HEK293T (cell line): ENCODE measurements at regions not wholly inside any gene's neighbourhood (a gene's known extent, or its start where the extent isn't known, plus 50 kb on each side); places are given as distances from the start of the nearest gene placed in this dataset.

Source experiments
- CTCF ChIA-PET: fragments of 350-600 bp; formaldehyde crosslinking; extraction: SDS; loops from one replicate; lab custom pipeline; 2021; ENCODE audit warnings: antibody characterized with exemption, inconsistent platforms; lab: Yijun Ruan, JAX
- POLR2A ChIA-PET: fragments of 350-600 bp; formaldehyde crosslinking; extraction: SDS; loops from one replicate; lab custom pipeline; 2020; ENCODE audit warnings: antibody characterized with exemption, inconsistent platforms; lab: Yijun Ruan, JAX
- DNase-seq: peaks from one replicate; pipeline ENCODE4 v3.0.0; 2012; ENCODE audit warnings: mixed read lengths; ENCODE audit errors: extremely low spot score
- ARNT ChIP-seq: fragments of 450-650 bp; IDR thresholded peaks from 2 replicates; pipeline ENCODE4 v1.6.1; 2017; ENCODE audit warnings: mild to moderate bottlenecking
- BHLHE40 ChIP-seq: fragments of 450-650 bp; IDR thresholded peaks from 2 replicates; pipeline ENCODE4 v1.6.1; 2016; ENCODE audit warnings: mild to moderate bottlenecking, moderate library complexity, borderline replicate concordance
- CTBP1 ChIP-seq: fragments of 450-650 bp; IDR thresholded peaks from 2 replicates; pipeline ENCODE4 v1.6.1; 2016; ENCODE audit warnings: borderline replicate concordance
- ELF4 ChIP-seq: fragments of 450-650 bp; IDR thresholded peaks from 2 replicates; pipeline ENCODE4 v1.6.1; 2017; ENCODE audit warnings: antibody characterized with exemption
- FOXA1 ChIP-seq: fragments of 450-650 bp; IDR thresholded peaks from 2 replicates; pipeline ENCODE4 v1.6.1; 2016; ENCODE audit warnings: mild to moderate bottlenecking
- FOXK2 ChIP-seq: fragments of 450-650 bp; IDR thresholded peaks from 2 replicates; pipeline ENCODE4 v1.6.1; 2016; ENCODE audit warnings: mild to moderate bottlenecking
- FOXM1 ChIP-seq: fragments of 450-650 bp; IDR thresholded peaks from 2 replicates; pipeline ENCODE4 v1.6.1; 2017; ENCODE audit warnings: mild to moderate bottlenecking, borderline replicate concordance
- HDGF ChIP-seq: fragments of 450-650 bp; IDR thresholded peaks from 2 replicates; pipeline ENCODE4 v1.6.1; 2017; ENCODE audit warnings: antibody characterized with exemption, borderline replicate concordance
- L3MBTL2 ChIP-seq: fragments of 450-650 bp; conservative IDR thresholded peaks from 2 replicates; pipeline ENCODE4 v1.6.1; 2016; ENCODE audit warnings: mild to moderate bottlenecking
- LEF1 ChIP-seq: fragments of 450-650 bp; IDR thresholded peaks from 2 replicates; pipeline ENCODE4 v1.6.1; 2017; ENCODE audit warnings: mild to moderate bottlenecking, borderline replicate concordance
- NFRKB ChIP-seq: fragments of 450-650 bp; IDR thresholded peaks from 2 replicates; pipeline ENCODE4 v1.6.1; 2016; ENCODE audit warnings: mild to moderate bottlenecking, moderate library complexity
- PKNOX1 ChIP-seq: fragments of 450-650 bp; IDR thresholded peaks from 2 replicates; pipeline ENCODE4 v1.6.1; 2016
- SP1 ChIP-seq: fragments of 450-650 bp; IDR thresholded peaks from 2 replicates; pipeline ENCODE4 v1.6.1; 2017
- SUZ12 ChIP-seq: fragments of 450-650 bp; IDR thresholded peaks from 2 replicates; pipeline ENCODE4 v1.6.1; 2016; ENCODE audit warnings: mild to moderate bottlenecking
- TARDBP ChIP-seq: fragments of 450-650 bp; IDR thresholded peaks from 2 replicates; pipeline ENCODE4 v1.6.1; 2016
- ZNF384 ChIP-seq: fragments of 450-650 bp; IDR thresholded peaks from 2 replicates; pipeline ENCODE4 v1.6.1; 2016

DNA sequence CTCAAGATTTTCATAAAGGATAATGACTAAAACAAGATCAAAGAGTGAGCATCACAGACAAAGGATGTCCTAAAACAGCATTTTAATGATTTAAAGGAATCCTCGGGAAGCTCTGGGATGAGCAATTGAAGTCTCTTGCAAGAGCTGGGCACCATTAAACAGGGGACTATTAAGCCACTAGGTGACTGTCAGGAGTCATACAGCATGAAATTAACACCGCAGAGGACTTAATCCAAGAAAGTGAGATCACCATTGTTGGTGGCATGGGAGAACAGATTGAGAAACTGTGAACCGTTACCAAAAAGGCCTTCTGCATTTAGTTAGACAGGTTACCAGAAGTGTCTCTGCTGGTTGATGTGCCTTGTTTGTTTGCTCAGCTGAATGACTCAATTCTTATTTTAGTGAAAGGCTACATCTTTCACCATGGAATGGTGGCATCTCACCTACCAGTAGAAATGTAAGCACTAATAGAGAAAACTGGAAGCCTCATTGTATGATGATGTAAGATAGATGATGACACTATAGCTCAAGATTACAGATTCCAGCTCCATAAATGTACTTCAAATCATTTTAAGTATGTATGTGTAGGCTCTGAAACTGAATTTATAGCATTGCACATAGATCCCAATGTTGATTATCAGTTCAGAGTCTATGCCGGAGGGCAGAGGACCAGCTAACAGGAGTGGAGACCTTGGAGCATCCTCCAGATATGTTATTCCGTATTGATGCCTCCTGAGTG lies 427.6 kb downstream of the SUCLG1 start:
- no peak for DNase-seq
- TF ChIP-seq FOXA1 (no peak), NFRKB (no peak), SP1 (no peak), FOXM1 (no peak), ELF4 (no peak), CTBP1 (no peak), PKNOX1 (no peak), ARNT (no peak), SUZ12 (no peak), HDGF (no peak), FOXK2 (no peak), BHLHE40 (no peak)
- ChIA-PET CTCF (interaction anchor here (0.9 to 1.1 kb wide), 2 partner anchors 9 to 40 kb away, joined by 3 read pairs; no protein-coding TSS in a partner anchor), POLR2A (no interaction called here)

DNA sequence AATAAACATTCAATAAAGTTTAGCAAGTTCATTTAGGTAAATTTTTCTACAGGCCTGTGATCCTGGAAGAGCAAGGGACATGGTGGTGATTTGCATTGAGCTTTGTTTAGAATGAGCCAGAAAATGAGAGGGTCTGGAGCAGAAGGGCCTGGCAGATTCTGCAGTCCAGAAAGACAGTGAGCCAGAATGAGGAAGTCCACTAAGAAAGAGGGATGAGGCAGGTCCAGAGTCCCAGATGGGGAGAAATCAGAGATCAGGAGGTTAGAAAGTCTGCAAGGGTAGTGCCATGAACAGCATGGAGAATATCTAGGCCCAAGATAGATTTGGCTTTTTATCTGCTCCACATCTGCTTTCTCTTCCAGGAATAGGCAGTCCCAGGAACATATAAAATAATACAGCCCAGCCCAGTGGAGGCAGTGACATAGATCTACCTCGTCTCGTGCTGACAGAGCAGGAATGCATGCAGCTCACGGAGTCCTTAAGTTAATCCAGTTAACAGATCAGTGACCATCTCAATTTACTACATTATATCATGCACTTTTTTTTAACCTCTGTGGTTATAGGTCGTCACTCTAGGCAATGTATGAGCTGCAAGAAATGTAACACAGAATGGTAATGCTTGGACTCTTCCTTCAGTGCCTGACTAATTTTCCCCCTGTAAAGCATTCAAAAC lies 429.0 kb downstream of the SUCLG1 start:
- TF ChIP-seq SUZ12 (no peak), CTBP1 (no peak), ARNT (no peak), HDGF (no peak), PKNOX1 (no peak), NFRKB (no peak), SP1 (no peak), LEF1 (no peak), BHLHE40 (no peak), FOXA1 (no peak), L3MBTL2 (no peak), TARDBP (no peak), ELF4 (no peak), FOXK2 (no peak)
- ChIA-PET POLR2A (no interaction called here), CTCF (interaction anchor here (0.9 kb wide), 1 partner anchor 39 kb away, joined by 3 read pairs; no protein-coding TSS in a partner anchor)
- DNase-seq: no peak

GRCh38 chr2:84026818-84027217 lies 432.3 kb downstream of the SUCLG1 start:
- CTCF ChIA-PET: no interaction called here
- no peak for DNase-seq
- POLR2A ChIA-PET: no interaction called here
- TF ChIP-seq CTBP1: no peak
- no peak for TF ChIP-seq FOXA1
- no peak for TF ChIP-seq ZNF384
- no peak for TF ChIP-seq FOXK2
- TF ChIP-seq L3MBTL2: no peak
- no peak for TF ChIP-seq NFRKB
- TF ChIP-seq SP1: no peak
- TF ChIP-seq PKNOX1: no peak
- TF ChIP-seq FOXM1: no peak
- TF ChIP-seq ELF4: no peak
- TF ChIP-seq SUZ12: no peak
- TF ChIP-seq TARDBP: no peak
- TF ChIP-seq BHLHE40: no peak
- no peak for TF ChIP-seq HDGF
- TF ChIP-seq LEF1: no peak
- no peak for TF ChIP-seq ARNT

- POLR2A ChIA-PET: no interaction called here
- no peak for TF ChIP-seq ELF4
- no peak for TF ChIP-seq CTBP1
- TF ChIP-seq FOXK2: no peak
- TF ChIP-seq PKNOX1: no peak
- TF ChIP-seq FOXM1: no peak
- no peak for TF ChIP-seq SP1
- no peak for TF ChIP-seq L3MBTL2
- TF ChIP-seq FOXA1: no peak
- no peak for TF ChIP-seq SUZ12
- no peak for TF ChIP-seq LEF1
- no peak for TF ChIP-seq NFRKB
- CTCF ChIA-PET: interaction anchor here (0.7 to 1.0 kb wide), 3 partner anchors 9 to 280 kb away, joined by 3 to 7 read pairs (median 3); no protein-coding TSS in a partner anchor
- DNase-seq: peak; percentile 37
Observed at GRCh38 chr2:84022810-84023431, 436.2 kb downstream of the SUCLG1 start.

DNA sequence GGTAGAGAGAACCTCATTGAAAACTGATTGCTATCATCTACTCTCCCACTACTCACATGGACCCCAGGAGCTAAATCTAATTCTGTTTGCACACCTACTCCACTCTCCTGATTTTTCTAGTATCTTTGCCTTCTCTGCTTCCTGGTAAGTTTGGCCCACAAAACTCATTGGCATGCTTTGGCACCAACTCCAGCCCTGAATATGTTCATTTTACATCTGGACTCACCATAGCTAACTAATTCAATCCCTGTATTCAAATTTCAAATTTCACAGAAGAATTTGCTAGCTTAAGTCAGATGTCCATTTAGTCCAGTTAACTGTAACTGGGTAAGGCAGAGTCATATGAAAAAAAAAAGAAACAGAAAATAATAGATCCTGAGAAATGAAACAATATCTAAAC lies 442.1 kb downstream of the SUCLG1 start:
- no peak for TF ChIP-seq ARNT
- no peak for TF ChIP-seq NFRKB
- no peak for TF ChIP-seq TARDBP
- TF ChIP-seq LEF1: no peak
- TF ChIP-seq HDGF: no peak
- ChIA-PET POLR2A (no interaction called here), CTCF (no interaction called here)
- DNase-seq: no peak
